ENCODE measurements at regions not wholly inside any gene's neighbourhood (a gene's known extent, or its start where the extent isn't known, plus 50 kb on each side); places are given as distances from the start of the nearest gene placed in this dataset.
"Not testable (repeated sequence)": the region's sequence is repeated elsewhere in the genome, so short reads cannot be mapped to it uniquely, and the experiment has no call there.

DNA sequence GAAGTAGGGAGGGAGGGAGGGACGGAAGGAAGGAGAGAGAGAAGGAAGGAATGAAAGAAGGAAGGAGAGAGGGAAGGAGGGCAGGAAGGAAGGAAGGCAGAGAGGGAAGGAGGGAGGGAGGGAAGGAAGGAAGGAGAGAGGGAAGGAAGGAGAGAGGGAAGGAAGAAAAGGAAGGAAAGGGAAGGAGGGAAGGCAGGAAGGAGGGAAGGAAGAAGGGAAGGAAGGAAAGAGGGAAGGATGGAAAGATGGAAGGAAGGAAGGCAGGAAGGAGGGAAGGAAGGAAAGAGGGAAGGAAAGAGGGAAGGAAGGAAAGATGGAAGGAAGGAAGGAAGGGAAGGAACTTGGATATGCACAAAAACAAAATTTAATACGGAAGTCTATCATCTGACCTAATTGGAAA, 844.5 kb upstream of the DEFB115 start:
- no peak overlapping the region for H3K27ac ChIP-seq (ENCODE audit: low read depth, low read length)
- TF ChIP-seq CTCF (IDR thresholded peaks at IDR 0.05; ENCODE audit: low read depth, low read length, poor library complexity, severe bottlenecking): no peak
- no peak for TF ChIP-seq EZH2phosphoT487 (IDR thresholded peaks at IDR 0.05; ENCODE audit: borderline replicate concordance, low read length)
- no peaks in the 10 kb centered on the region for H3K36me3 ChIP-seq (ENCODE audit: control insufficient read depth, low read length)
- no peak overlapping the region for H3K4me2 ChIP-seq (ENCODE audit: low read length)
- H3K9me2 ChIP-seq (replicated peaks; ENCODE audit: control insufficient read depth, low read length): no peaks in the 10 kb centered on the region
- no peaks in the 10 kb centered on the region for H3K27me3 ChIP-seq (ENCODE audit: control insufficient read depth, low read length)
- no peak overlapping the region for H3K4me3 ChIP-seq (ENCODE audit: low read length)
- no peaks in the 10 kb centered on the region for H4K20me1 ChIP-seq (ENCODE audit: control insufficient read depth, insufficient read depth, low read depth, low read length)
- H3K79me2 ChIP-seq (ENCODE audit: control insufficient read depth, low read length): no peaks in the 10 kb centered on the region
- H3K9me3 ChIP-seq (ENCODE audit: control insufficient read depth, insufficient read depth, low read length): no peaks in the 10 kb centered on the region
- no peaks in the 10 kb centered on the region for H3K4me1 ChIP-seq (ENCODE audit: control insufficient read depth, low read length)
- no peaks in the 10 kb centered on the region for H3F3A ChIP-seq (ENCODE audit: control insufficient read depth, insufficient read depth)

GRCh38 chr20:30417387-30417786, 840.1 kb upstream of the DEFB115 start:
- not testable (repeated sequence) for H3K36me3 ChIP-seq (ENCODE audit: control insufficient read depth, low read length); H3K27ac ChIP-seq (ENCODE audit: low read depth, low read length)

GRCh38 chr20:30418378-30418777, 839.1 kb upstream of the DEFB115 start:
- not testable (repeated sequence) for H3K4me1 ChIP-seq (ENCODE audit: control insufficient read depth, low read length); H3K79me2 ChIP-seq (ENCODE audit: control insufficient read depth, low read length); H4K20me1 ChIP-seq (ENCODE audit: control insufficient read depth, insufficient read depth, low read depth, low read length); H3F3A ChIP-seq (ENCODE audit: control insufficient read depth, insufficient read depth); H3K27me3 ChIP-seq (ENCODE audit: control insufficient read depth, low read length); H3K9me3 ChIP-seq (ENCODE audit: control insufficient read depth, insufficient read depth, low read length); H3K27ac ChIP-seq (ENCODE audit: low read depth, low read length); H3K36me3 ChIP-seq (ENCODE audit: control insufficient read depth, low read length); H3K9me2 ChIP-seq (replicated peaks; ENCODE audit: control insufficient read depth, low read length); H3K4me3 ChIP-seq (ENCODE audit: low read length); H3K4me2 ChIP-seq (ENCODE audit: low read length)

More at GRCh38 chr20:30417387-30417786, 840.1 kb upstream of the DEFB115 start:
- not testable (repeated sequence) for H3K4me1 ChIP-seq (ENCODE audit: control insufficient read depth, low read length); H3K9me3 ChIP-seq (ENCODE audit: control insufficient read depth, insufficient read depth, low read length); H4K20me1 ChIP-seq (ENCODE audit: control insufficient read depth, insufficient read depth, low read depth, low read length); H3K4me3 ChIP-seq (ENCODE audit: low read length); H3K9me2 ChIP-seq (replicated peaks; ENCODE audit: control insufficient read depth, low read length); H3K4me2 ChIP-seq (ENCODE audit: low read length); H3K27me3 ChIP-seq (ENCODE audit: control insufficient read depth, low read length); H3F3A ChIP-seq (ENCODE audit: control insufficient read depth, insufficient read depth); H3K79me2 ChIP-seq (ENCODE audit: control insufficient read depth, low read length)

DNA sequence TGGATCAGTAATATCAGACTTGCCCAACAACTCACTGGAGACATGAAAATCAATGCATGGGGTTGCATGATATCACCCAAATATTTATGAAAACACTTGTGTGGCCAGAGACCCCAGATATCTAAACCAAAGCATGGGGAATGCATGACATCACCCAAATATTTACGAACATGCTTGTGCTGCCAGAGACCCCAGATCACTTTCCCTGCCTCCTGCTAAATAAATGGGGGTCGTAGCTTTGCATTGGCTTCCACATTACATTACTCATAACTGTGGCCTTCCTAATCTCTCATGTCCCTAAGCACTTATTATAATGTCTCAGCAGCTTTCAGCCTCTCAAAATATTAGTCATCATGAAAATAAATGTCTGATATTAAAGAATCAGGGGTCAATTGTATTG, 838.0 kb upstream of the DEFB115 start:
- Histone ChIP-seq H3K27me3 (ENCODE audit: control insufficient read depth, low read length) (no peaks in the 10 kb centered on the region), H4K20me1 (ENCODE audit: control insufficient read depth, insufficient read depth, low read depth, low read length) (no peaks in the 10 kb centered on the region), H3K4me3 (ENCODE audit: low read length) (no peak overlapping the region), H3K79me2 (ENCODE audit: control insufficient read depth, low read length) (no peaks in the 10 kb centered on the region), H3K4me1 (ENCODE audit: control insufficient read depth, low read length) (no peaks in the 10 kb centered on the region), H3F3A (ENCODE audit: control insufficient read depth, insufficient read depth) (no peaks in the 10 kb centered on the region), H3K36me3 (ENCODE audit: control insufficient read depth, low read length) (no peaks in the 10 kb centered on the region), H3K4me2 (ENCODE audit: low read length) (no peak overlapping the region), H3K27ac (ENCODE audit: low read depth, low read length) (no peak overlapping the region), H3K9me3 (ENCODE audit: control insufficient read depth, insufficient read depth, low read length) (no peaks in the 10 kb centered on the region), H3K9me2 (replicated peaks; ENCODE audit: control insufficient read depth, low read length) (no peaks in the 10 kb centered on the region)
- TF ChIP-seq EZH2phosphoT487 (IDR thresholded peaks at IDR 0.05; ENCODE audit: borderline replicate concordance, low read length) (no peak), CTCF (IDR thresholded peaks at IDR 0.05; ENCODE audit: low read depth, low read length, poor library complexity, severe bottlenecking) (no peak)

GRCh38 chr20:30419871-30420420, 837.5 kb upstream of the DEFB115 start:
- H3K4me3 ChIP-seq (ENCODE audit: low read length); H3K9me2 ChIP-seq (replicated peaks; ENCODE audit: control insufficient read depth, low read length); H3K4me2 ChIP-seq (ENCODE audit: low read length); H3K79me2 ChIP-seq (ENCODE audit: control insufficient read depth, low read length); H3K9me3 ChIP-seq (ENCODE audit: control insufficient read depth, insufficient read depth, low read length); H3F3A ChIP-seq (ENCODE audit: control insufficient read depth, insufficient read depth); H3K27ac ChIP-seq (ENCODE audit: low read depth, low read length); H4K20me1 ChIP-seq (ENCODE audit: control insufficient read depth, insufficient read depth, low read depth, low read length); H3K4me1 ChIP-seq (ENCODE audit: control insufficient read depth, low read length); H3K36me3 ChIP-seq (ENCODE audit: control insufficient read depth, low read length); H3K27me3 ChIP-seq (ENCODE audit: control insufficient read depth, low read length): not testable (repeated sequence)
